ENCODE measurements at regions not wholly inside any gene's neighbourhood (a gene's known extent, or its start where the extent isn't known, plus 50 kb on each side); places are given as distances from the start of the nearest gene placed in this dataset.

GRCh38 chr2:193895226-193895625 lies 1700.5 kb upstream of the TMEFF2 start:
- no peak for TF ChIP-seq CEBPB (IDR thresholded peaks at IDR 0.05; ENCODE audit: low read depth)
- no peak for TF ChIP-seq EZH2phosphoT487 (IDR thresholded peaks at IDR 0.05; ENCODE audit: borderline replicate concordance)
- TF ChIP-seq ZFX (IDR thresholded peaks at IDR 0.05): no peak
- TF ChIP-seq SP1 (IDR thresholded peaks at IDR 0.05; ENCODE audit: low read depth): no peak
- TF ChIP-seq CTCF (IDR thresholded peaks at IDR 0.05 in 2 of 3, conservative IDR thresholded peaks at IDR 0.05 in 1 of 3; ENCODE audit: borderline replicate concordance in 1 of 3, insufficient read depth in 1 of 3, low read depth in 2 of 3, low read length in 2 of 3): no peak
- TF ChIP-seq ZBTB33 (IDR thresholded peaks at IDR 0.05; ENCODE audit: extremely low read depth, insufficient replicate concordance, low read length): no peak
- TF ChIP-seq SRF (IDR thresholded peaks at IDR 0.05; ENCODE audit: low read depth): no peak
- no peak for TF ChIP-seq EZH2 (IDR thresholded peaks at IDR 0.05)
- TF ChIP-seq EGR1 (IDR thresholded peaks at IDR 0.05; ENCODE audit: low read depth): no peak

All from HCT116 (cell line).